ENCODE measurements at regions not wholly inside any gene's neighbourhood (a gene's known extent, or its start where the extent isn't known, plus 50 kb on each side); places are given as distances from the start of the nearest gene placed in this dataset.
A peak's percentile ranks its signal among the peaks of the same experiment; 100 is the strongest.

- H3K27me3 ChIP-seq (ENCODE audit: control insufficient read depth, insufficient read depth, low read length), result peaks cover 23% of the 10 kb centered on the region
- TF ChIP-seq CTCF (IDR thresholded peaks at IDR 0.05; ENCODE audit: low read depth, low read length), result no peak
- ChIA-PET POLR2A (no interaction called here), CTCF (no interaction called here)
- no peak overlapping the region for H3K27ac ChIP-seq (ENCODE audit: low read depth, low read length)
- H3K4me3 ChIP-seq (ENCODE audit: low read depth, low read length), result no peak overlapping the region
- DNase-seq (ENCODE audit: low read depth, low spot score), result no peak
- H3K9me3 ChIP-seq (ENCODE audit: control insufficient read depth, insufficient read depth, low read length), result no peaks in the 10 kb centered on the region
These were observed 81.3 kb upstream of the PELI1 start for GRCh38 chr2:64225491-64225890.

- no peak overlapping the region for H3K4me3 ChIP-seq (ENCODE audit: low read depth, low read length)
- ChIA-PET POLR2A (no interaction called here), CTCF (no interaction called here)
- no peak overlapping the region for H3K27ac ChIP-seq (ENCODE audit: low read depth, low read length)
- peaks cover 18% of the 10 kb centered on the region for H3K27me3 ChIP-seq (ENCODE audit: control insufficient read depth, insufficient read depth, low read length)
- H3K9me3 ChIP-seq (ENCODE audit: control insufficient read depth, insufficient read depth, low read length), result no peaks in the 10 kb centered on the region
- TF ChIP-seq CTCF (IDR thresholded peaks at IDR 0.05; ENCODE audit: low read depth, low read length), result no peak
- DNase-seq (ENCODE audit: low read depth, low spot score), result no peak
These were observed 82.4 kb upstream of the PELI1 start for GRCh38 chr2:64226611-64227010.

GRCh38 chr2:64227603-64228125 lies 83.4 kb upstream of the PELI1 start:
- Histone ChIP-seq H3K27ac (ENCODE audit: low read depth, low read length) (no peak overlapping the region), H3K27me3 (ENCODE audit: control insufficient read depth, insufficient read depth, low read length) (peaks cover 13% of the 10 kb centered on the region), H3K9me3 (ENCODE audit: control insufficient read depth, insufficient read depth, low read length) (no peaks in the 10 kb centered on the region), H3K4me3 (ENCODE audit: low read depth, low read length) (peak overlapping the region; percentile 51)
- DNase-seq (ENCODE audit: low read depth, low spot score), result no peak
- POLR2A ChIA-PET, result no interaction called here
- CTCF ChIA-PET, result interaction anchor here (1.4 kb wide), 1 partner anchor 103 kb away, joined by 8 read pairs; no protein-coding TSS in a partner anchor
- TF ChIP-seq CTCF (IDR thresholded peaks at IDR 0.05; ENCODE audit: low read depth, low read length), result no peak

GRCh38 chr2:64228126-64228678 lies 84.0 kb upstream of the PELI1 start:
- ChIA-PET POLR2A (no interaction called here), CTCF (interaction anchor here (1.4 kb wide), 1 partner anchor 103 kb away, joined by 8 read pairs; no protein-coding TSS in a partner anchor)
- Histone ChIP-seq H3K27me3 (ENCODE audit: control insufficient read depth, insufficient read depth, low read length) (peaks cover 15% of the 10 kb centered on the region), H3K4me3 (ENCODE audit: low read depth, low read length) (peak overlapping the region; percentile 51), H3K9me3 (ENCODE audit: control insufficient read depth, insufficient read depth, low read length) (no peaks in the 10 kb centered on the region), H3K27ac (ENCODE audit: low read depth, low read length) (no peak overlapping the region)
- 0 out of 2 replicates have a peak, but pooled peaks have one; percentile 5 for TF ChIP-seq CTCF (IDR thresholded peaks at IDR 0.05; ENCODE audit: low read depth, low read length)
- peak; percentile 10 for DNase-seq (ENCODE audit: low read depth, low spot score)

GRCh38 chr2:64228918-64229317 lies 84.7 kb upstream of the PELI1 start:
- Histone ChIP-seq H3K27me3 (ENCODE audit: control insufficient read depth, insufficient read depth, low read length) (peaks cover 18% of the 10 kb centered on the region), H3K4me3 (ENCODE audit: low read depth, low read length) (no peak overlapping the region), H3K27ac (ENCODE audit: low read depth, low read length) (no peak overlapping the region), H3K9me3 (ENCODE audit: control insufficient read depth, insufficient read depth, low read length) (no peaks in the 10 kb centered on the region)
- no peak for TF ChIP-seq CTCF (IDR thresholded peaks at IDR 0.05; ENCODE audit: low read depth, low read length)
- no peak for DNase-seq (ENCODE audit: low read depth, low spot score)
- ChIA-PET CTCF (interaction anchor here (0.7 kb wide), 1 partner anchor 83 kb away, joined by 4 read pairs; no protein-coding TSS in a partner anchor), POLR2A (no interaction called here)

Data from AG04450 (cell line).